ENCODE measurements at regions not wholly inside any gene's neighbourhood (a gene's known extent, or its start where the extent isn't known, plus 50 kb on each side); places are given as distances from the start of the nearest gene placed in this dataset.
"Not testable (repeated sequence)": the region's sequence is repeated elsewhere in the genome, so short reads cannot be mapped to it uniquely, and the experiment has no call there.

GRCh38 chr22:49671331-49672013 lies 156.2 kb downstream of the BRD1 start:
- no peak overlapping the region for H3K4me3 ChIP-seq (replicated peaks; ENCODE audit: insufficient read depth, low read length)
- peaks cover 40% of the 10 kb centered on the region for H3K27me3 ChIP-seq (ENCODE audit: insufficient read depth, poor library complexity, severe bottlenecking)
- no peak for DNase-seq (ENCODE audit: low read depth in 1 of 2, low spot score in 1 of 2)
- TF ChIP-seq GABPA (IDR thresholded peaks at IDR 0.05; ENCODE audit: low read depth) (no peak), REST (IDR thresholded peaks at IDR 0.05; ENCODE audit: insufficient replicate concordance, low read depth) (no peak), POLR2AphosphoS5 (IDR thresholded peaks at IDR 0.05; ENCODE audit: low read depth) (no peak), SPI1 (IDR thresholded peaks at IDR 0.05; ENCODE audit: borderline replicate concordance, low read depth) (no peak)
- TF ChIP-seq, protein P1, sequence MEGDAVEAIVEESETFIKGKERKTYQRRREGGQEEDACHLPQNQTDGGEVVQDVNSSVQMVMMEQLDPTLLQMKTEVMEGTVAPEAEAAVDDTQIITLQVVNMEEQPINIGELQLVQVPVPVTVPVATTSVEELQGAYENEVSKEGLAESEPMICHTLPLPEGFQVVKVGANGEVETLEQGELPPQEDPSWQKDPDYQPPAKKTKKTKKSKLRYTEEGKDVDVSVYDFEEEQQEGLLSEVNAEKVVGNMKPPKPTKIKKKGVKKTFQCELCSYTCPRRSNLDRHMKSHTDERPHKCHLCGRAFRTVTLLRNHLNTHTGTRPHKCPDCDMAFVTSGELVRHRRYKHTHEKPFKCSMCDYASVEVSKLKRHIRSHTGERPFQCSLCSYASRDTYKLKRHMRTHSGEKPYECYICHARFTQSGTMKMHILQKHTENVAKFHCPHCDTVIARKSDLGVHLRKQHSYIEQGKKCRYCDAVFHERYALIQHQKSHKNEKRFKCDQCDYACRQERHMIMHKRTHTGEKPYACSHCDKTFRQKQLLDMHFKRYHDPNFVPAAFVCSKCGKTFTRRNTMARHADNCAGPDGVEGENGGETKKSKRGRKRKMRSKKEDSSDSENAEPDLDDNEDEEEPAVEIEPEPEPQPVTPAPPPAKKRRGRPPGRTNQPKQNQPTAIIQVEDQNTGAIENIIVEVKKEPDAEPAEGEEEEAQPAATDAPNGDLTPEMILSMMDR (IDR thresholded peaks at IDR 0.05; ENCODE audit: insufficient read depth, low read length) = no peak
- no peak overlapping the region for H3K27ac ChIP-seq (replicated peaks)

DNA sequence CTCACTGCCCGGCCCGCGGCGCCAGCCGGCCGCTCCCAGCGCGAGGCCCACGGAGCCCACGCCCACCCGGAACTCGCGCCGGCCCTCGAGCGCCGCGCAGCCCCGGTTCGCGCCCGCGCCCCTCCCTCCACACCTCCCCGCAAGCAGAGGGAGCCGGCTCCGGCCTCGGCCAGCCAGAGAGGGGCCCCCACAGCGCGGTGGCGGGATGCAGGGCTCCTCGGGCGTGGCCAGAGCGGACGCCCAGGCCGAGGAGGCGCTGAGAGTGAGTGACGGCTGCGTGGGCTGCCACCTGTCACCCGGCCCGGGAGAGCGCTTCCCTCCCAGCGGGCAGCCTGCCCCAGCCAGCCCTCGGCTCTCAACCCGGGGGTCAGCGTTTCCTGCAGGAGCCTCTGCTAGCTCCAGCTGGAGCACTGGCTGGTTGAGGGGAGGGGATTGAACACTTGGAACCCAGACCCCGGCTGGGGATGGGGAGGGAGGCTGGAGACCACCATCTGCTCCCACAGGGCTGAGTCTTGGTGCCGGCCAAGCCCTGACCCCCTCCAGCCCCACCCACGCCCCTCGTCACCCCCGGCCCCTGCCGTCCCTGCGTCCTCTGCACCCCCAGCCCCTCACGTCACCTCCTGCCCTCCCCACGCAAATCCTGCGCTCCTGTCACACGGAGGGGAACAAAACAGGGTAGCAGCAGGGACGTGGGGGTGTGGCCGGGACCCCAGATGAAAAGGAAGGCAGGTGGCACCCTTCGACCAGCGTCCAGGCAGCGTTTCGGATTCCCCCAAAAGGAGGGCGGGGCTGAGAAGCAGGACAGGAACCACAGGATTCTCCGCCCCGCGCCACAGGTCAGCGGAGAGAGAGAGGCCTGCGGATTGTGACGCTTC lies 157.0 kb downstream of the BRD1 start:
- DNase-seq (ENCODE audit: low read depth in 1 of 2, low spot score in 1 of 2) = no peak
- H3K4me3 ChIP-seq (replicated peaks; ENCODE audit: insufficient read depth, low read length) = no peak overlapping the region
- peaks cover 40% of the 10 kb centered on the region for H3K27me3 ChIP-seq (ENCODE audit: insufficient read depth, poor library complexity, severe bottlenecking)
- TF ChIP-seq POLR2AphosphoS5 (IDR thresholded peaks at IDR 0.05; ENCODE audit: low read depth) (no peak), REST (IDR thresholded peaks at IDR 0.05; ENCODE audit: insufficient replicate concordance, low read depth) (no peak), GABPA (IDR thresholded peaks at IDR 0.05; ENCODE audit: low read depth) (no peak), SPI1 (IDR thresholded peaks at IDR 0.05; ENCODE audit: borderline replicate concordance, low read depth) (no peak)
- TF ChIP-seq, protein P1 (IDR thresholded peaks at IDR 0.05; ENCODE audit: insufficient read depth, low read length) = no peak
- no peak overlapping the region for H3K27ac ChIP-seq (replicated peaks)

- DNase-seq (ENCODE audit: low read depth in 1 of 2, low spot score in 1 of 2); H3K4me3 ChIP-seq (replicated peaks; ENCODE audit: insufficient read depth, low read length); H3K27ac ChIP-seq (replicated peaks): not testable (repeated sequence)
- H3K27me3 ChIP-seq (ENCODE audit: insufficient read depth, poor library complexity, severe bottlenecking) = peaks cover 36% of the 10 kb centered on the region
These were observed 157.7 kb downstream of the BRD1 start for GRCh38 chr22:49669969-49670455.

GRCh38 chr22:49669427-49669968 lies 158.2 kb downstream of the BRD1 start:
- H3K27ac ChIP-seq (replicated peaks); H3K4me3 ChIP-seq (replicated peaks; ENCODE audit: insufficient read depth, low read length); DNase-seq (ENCODE audit: low read depth in 1 of 2, low spot score in 1 of 2): not testable (repeated sequence)
- H3K27me3 ChIP-seq (ENCODE audit: insufficient read depth, poor library complexity, severe bottlenecking) = peaks cover 33% of the 10 kb centered on the region

All from HL-60 (cell line).